Caco-2 (cell line): ENCODE measurements at regions not wholly inside any gene's neighbourhood (a gene's known extent, or its start where the extent isn't known, plus 50 kb on each side); places are given as distances from the start of the nearest gene placed in this dataset.

ENCODE experiments used
- BruUV-seq: library from RNA; stranded (reverse); fragments of 400-500 nt; replicated peaks from 2 replicates; lab custom pipeline; 2021; lab: Mats Ljungman, UMichigan
- CTCF ChIA-PET: fragments of 300-600 bp; sonication (Branson Sonifier 250); formaldehyde crosslinking; loops from one replicate; lab custom pipeline; 2022; ENCODE audit warnings: antibody characterized with exemption; lab: Charles Lee
- POLR2A ChIA-PET: fragments of 300-600 bp; sonication (Branson Sonifier 250); formaldehyde crosslinking; loops from one replicate; lab custom pipeline; 2022; ENCODE audit warnings: antibody characterized with exemption; lab: Charles Lee
- DNase-seq, 2 experiments: peaks; one replicate each; pipeline versions ENCODE4 v3.0.0 to v3.0.0-alpha.2; 2020 to 2022
- H3K27me3 ChIP-seq: replicated peaks from 2 replicates; pipeline ENCODE4 v1.6.0; 2011; ENCODE audit warnings: low read length; ENCODE audit not compliant: control insufficient read depth, insufficient read depth
- H3K36me3 ChIP-seq: 2 replicates; pipeline ENCODE4 v1.5.1; 2011; ENCODE audit warnings: low read length; ENCODE audit not compliant: control insufficient read depth, insufficient read depth
- H3K4me1 ChIP-seq: fragments of 250-450 bp; sonication (Bioruptor Pico); 2 replicates; pipeline ENCODE4 v1.5.1; 2020; ENCODE audit warnings: mild to moderate bottlenecking
- H3K4me3 ChIP-seq: 2 replicates; pipeline ENCODE4 v1.5.1; 2011; ENCODE audit warnings: low read depth, mild to moderate bottlenecking, control low read depth, low read length
- H3K9me3 ChIP-seq: fragments of 250-450 bp; sonication (Bioruptor Pico); 2 replicates; pipeline ENCODE4 v1.5.1; 2020; ENCODE audit warnings: mild to moderate bottlenecking, moderate library complexity
- H3K27ac Mint-ChIP-seq: one replicate; pipeline ENCODE4 v1.8.0; 2022; ENCODE audit warnings: mixed read lengths; ENCODE audit not compliant: unreplicated experiment
- H3K27me3 Mint-ChIP-seq: one replicate; pipeline ENCODE4 v1.8.0; 2022; ENCODE audit warnings: mixed read lengths; ENCODE audit not compliant: insufficient read depth, unreplicated experiment
- H3K36me3 Mint-ChIP-seq: one replicate; pipeline ENCODE4 v1.8.0; 2022; ENCODE audit warnings: mild to moderate bottlenecking, mixed read lengths; ENCODE audit not compliant: insufficient read depth, unreplicated experiment
- H3K4me1 Mint-ChIP-seq: one replicate; pipeline ENCODE4 v1.8.0; 2022; ENCODE audit warnings: low read depth, mixed read lengths; ENCODE audit not compliant: unreplicated experiment
- H3K4me3 Mint-ChIP-seq: one replicate; pipeline ENCODE4 v1.8.0; 2022; ENCODE audit warnings: mild to moderate bottlenecking, moderate library complexity, mixed read lengths; ENCODE audit not compliant: unreplicated experiment
- H3K9me3 Mint-ChIP-seq: one replicate; pipeline ENCODE4 v1.8.0; 2022; ENCODE audit warnings: mixed read lengths; ENCODE audit not compliant: unreplicated experiment
- CTCF ChIP-seq, 2 experiments: fragments of 200-600 bp in 1 of 2; IDR thresholded peaks; 1 replicate in 1 of 2; 2 replicates in 1 of 2; pipeline versions ENCODE4 v1.5.1 to v1.8.0; 2011 to 2022; ENCODE audit warnings: antibody characterized with exemption in 1 of 2, control low read depth in 1 of 2, inconsistent platforms in 1 of 2, low read depth in 1 of 2, low read length in 1 of 2, mild to moderate bottlenecking in 1 of 2, moderate library complexity in 1 of 2; ENCODE audit not compliant: insufficient read depth in 1 of 2, severe bottlenecking in 1 of 2, unreplicated experiment in 1 of 2
- intact Hi-C: fragments of 100-400 bp; cut with micrococcal nuclease; formaldehyde crosslinking; loops from one replicate; pipeline ENCODE4 v1.10.0; 2022; ENCODE audit not compliant: unreplicated experiment

- peak in 1 of 2 experiments; percentile 16 for DNase-seq
- no peak for TF ChIP-seq CTCF (IDR thresholded peaks at IDR 0.05; ENCODE audit: insufficient read depth in 1 of 2, low read depth in 1 of 2, low read length in 1 of 2, severe bottlenecking in 1 of 2, unreplicated experiment in 1 of 2)
- H3K36me3 ChIP-seq, result no peaks in the 10 kb centered on the region
- H3K27me3 ChIP-seq, result no peaks in the 10 kb centered on the region; the same call in 1 of the 2 replicates
- no TSS peak for BruUV-seq
- no peaks in the 10 kb centered on the region for H3K9me3 ChIP-seq
- no peak overlapping the region for H3K4me3 ChIP-seq
- POLR2A ChIA-PET, result no interaction called here
- intact Hi-C loops, result no loop called here
- Mint-ChIP-seq H3K36me3 (no peaks in the 10 kb centered on the region), H3K9me3 (no peaks in the 10 kb centered on the region), H3K4me3 (no peak overlapping the region), H3K27ac (no peak overlapping the region), H3K4me1 (no peaks in the 10 kb centered on the region), H3K27me3 (peaks cover 11% of the 10 kb centered on the region)
- no peaks in the 10 kb centered on the region for H3K4me1 ChIP-seq
- CTCF ChIA-PET, result no interaction called here
Observed at GRCh38 chr2:126785862-126786261, 112.8 kb upstream of the TEX51 start.

GRCh38 chr2:126786765-126787164 lies 111.9 kb upstream of the TEX51 start:
- Mint-ChIP-seq H3K27me3 (peaks cover 10% of the 10 kb centered on the region), H3K27ac (no peak overlapping the region), H3K36me3 (no peaks in the 10 kb centered on the region), H3K4me1 (no peaks in the 10 kb centered on the region), H3K9me3 (no peaks in the 10 kb centered on the region), H3K4me3 (no peak overlapping the region)
- intact Hi-C loops, result no loop called here
- no peak for TF ChIP-seq CTCF (IDR thresholded peaks at IDR 0.05; ENCODE audit: insufficient read depth in 1 of 2, low read depth in 1 of 2, low read length in 1 of 2, severe bottlenecking in 1 of 2, unreplicated experiment in 1 of 2)
- ChIA-PET CTCF (no interaction called here), POLR2A (no interaction called here)
- no peaks in the 10 kb centered on the region; the same call in 1 of the 2 replicates for H3K27me3 ChIP-seq
- no peaks in the 10 kb centered on the region for H3K36me3 ChIP-seq
- H3K9me3 ChIP-seq, result no peaks in the 10 kb centered on the region
- no peak overlapping the region for H3K4me3 ChIP-seq
- H3K4me1 ChIP-seq, result no peaks in the 10 kb centered on the region
- no peak for DNase-seq
- no TSS peak for BruUV-seq

- H3K9me3 ChIP-seq, result no peaks in the 10 kb centered on the region
- H3K4me1 Mint-ChIP-seq, result no peaks in the 10 kb centered on the region
- H3K27ac Mint-ChIP-seq, result no peak overlapping the region
- H3K9me3 Mint-ChIP-seq, result no peaks in the 10 kb centered on the region
- no peak overlapping the region for H3K4me3 Mint-ChIP-seq
- no peak for DNase-seq
- no peaks in the 10 kb centered on the region; the same call in 1 of the 2 replicates for H3K27me3 ChIP-seq
- H3K27me3 Mint-ChIP-seq, result peaks cover 8% of the 10 kb centered on the region
- POLR2A ChIA-PET, result no interaction called here
- intact Hi-C loops, result no loop called here
- no TSS peak for BruUV-seq
- TF ChIP-seq CTCF (IDR thresholded peaks at IDR 0.05; ENCODE audit: insufficient read depth in 1 of 2, low read depth in 1 of 2, low read length in 1 of 2, severe bottlenecking in 1 of 2, unreplicated experiment in 1 of 2), result no peak
- CTCF ChIA-PET, result interaction anchor here (1.2 kb wide), 1 partner anchor 11 kb away, joined by 3 read pairs; no protein-coding TSS in a partner anchor
- H3K4me3 ChIP-seq, result no peak overlapping the region
- H3K4me1 ChIP-seq, result no peaks in the 10 kb centered on the region
- H3K36me3 Mint-ChIP-seq, result no peaks in the 10 kb centered on the region
- no peaks in the 10 kb centered on the region for H3K36me3 ChIP-seq
Observed at GRCh38 chr2:126787289-126787688, 111.4 kb upstream of the TEX51 start.
